ENCODE measurements at regions not wholly inside any gene's neighbourhood (a gene's known extent, or its start where the extent isn't known, plus 50 kb on each side); places are given as distances from the start of the nearest gene placed in this dataset.

- H3K27me3 ChIP-seq (ENCODE audit: control insufficient read depth in 2 of 2, insufficient read depth in 2 of 2, low read length in 2 of 2): no peaks in the 10 kb centered on the region
- no peaks in the 10 kb centered on the region for H3K36me3 ChIP-seq (ENCODE audit: control insufficient read depth, insufficient read depth, low read length)
- no peak overlapping the region for H2AFZ ChIP-seq (ENCODE audit: low read depth, low read length)
- no peaks in the 10 kb centered on the region for H3K79me2 ChIP-seq (ENCODE audit: control insufficient read depth, insufficient read depth, low read length)
- TF ChIP-seq, protein P1, sequence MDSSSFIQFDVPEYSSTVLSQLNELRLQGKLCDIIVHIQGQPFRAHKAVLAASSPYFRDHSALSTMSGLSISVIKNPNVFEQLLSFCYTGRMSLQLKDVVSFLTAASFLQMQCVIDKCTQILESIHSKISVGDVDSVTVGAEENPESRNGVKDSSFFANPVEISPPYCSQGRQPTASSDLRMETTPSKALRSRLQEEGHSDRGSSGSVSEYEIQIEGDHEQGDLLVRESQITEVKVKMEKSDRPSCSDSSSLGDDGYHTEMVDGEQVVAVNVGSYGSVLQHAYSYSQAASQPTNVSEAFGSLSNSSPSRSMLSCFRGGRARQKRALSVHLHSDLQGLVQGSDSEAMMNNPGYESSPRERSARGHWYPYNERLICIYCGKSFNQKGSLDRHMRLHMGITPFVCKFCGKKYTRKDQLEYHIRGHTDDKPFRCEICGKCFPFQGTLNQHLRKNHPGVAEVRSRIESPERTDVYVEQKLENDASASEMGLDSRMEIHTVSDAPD (CRISPR knock-in tag; IDR thresholded peaks at IDR 0.05): no peak
- TF ChIP-seq ELF2 (CRISPR knock-in tag; IDR thresholded peaks at IDR 0.05) (no peak), HMG20B (CRISPR knock-in tag; IDR thresholded peaks at IDR 0.05) (no peak), MAFF (IDR thresholded peaks at IDR 0.05; ENCODE audit: low read length) (no peak), SIN3A (IDR thresholded peaks at IDR 0.05; ENCODE audit: borderline replicate concordance in 2 of 2, control insufficient read depth in 1 of 2, low read depth in 2 of 2, low read length in 2 of 2) (no peak)
- TF ChIP-seq, protein P2, sequence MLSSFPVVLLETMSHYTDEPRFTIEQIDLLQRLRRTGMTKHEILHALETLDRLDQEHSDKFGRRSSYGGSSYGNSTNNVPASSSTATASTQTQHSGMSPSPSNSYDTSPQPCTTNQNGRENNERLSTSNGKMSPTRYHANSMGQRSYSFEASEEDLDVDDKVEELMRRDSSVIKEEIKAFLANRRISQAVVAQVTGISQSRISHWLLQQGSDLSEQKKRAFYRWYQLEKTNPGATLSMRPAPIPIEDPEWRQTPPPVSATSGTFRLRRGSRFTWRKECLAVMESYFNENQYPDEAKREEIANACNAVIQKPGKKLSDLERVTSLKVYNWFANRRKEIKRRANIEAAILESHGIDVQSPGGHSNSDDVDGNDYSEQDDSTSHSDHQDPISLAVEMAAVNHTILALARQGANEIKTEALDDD (IDR thresholded peaks at IDR 0.05): no peak
- H4K20me1 ChIP-seq (replicated peaks; ENCODE audit: control insufficient read depth, insufficient read depth, low read length): no peaks in the 10 kb centered on the region
- no peak for FAIRE-seq
- no peaks in the 10 kb centered on the region for H3K4me1 ChIP-seq (replicated peaks in 1 of 2; ENCODE audit: control insufficient read depth in 2 of 2, insufficient read depth in 2 of 2, low read length in 2 of 2)
- H3K9ac ChIP-seq (ENCODE audit: insufficient read depth in 1 of 2, low read depth in 2 of 2, low read length in 2 of 2): no peak overlapping the region
- no peaks in the 10 kb centered on the region; the same call in 1 of the 2 replicates for H3K9me3 ChIP-seq (replicated peaks; ENCODE audit: control insufficient read depth, insufficient read depth, low read depth, low read length)
- H3K4me3 ChIP-seq: no peak overlapping the region
- WGBS (ENCODE audit: insufficient coverage, low coverage, missing lambda C conversion rate): 0% methylated on average over 2 of the region's 2 CpGs
- H3K9me1 ChIP-seq (ENCODE audit: control insufficient read depth, insufficient read depth, low read length): no peaks in the 10 kb centered on the region
- no peak overlapping the region for H3K4me2 ChIP-seq (ENCODE audit: insufficient read depth, low read length)
- no TSS peak for BruUV-seq (replicated peaks)
- no peak overlapping the region for H3K27ac ChIP-seq (ENCODE audit: extremely low read depth, low read depth, low read length)
- CTCF ChIA-PET (ENCODE audit: low intra/inter-chr PET ratio): no interaction called here
- in situ Hi-C loops (cut with MboI): no loop called here
- ATAC-seq: no peak
- no peak for DNase-seq (ENCODE audit: extremely low read depth in 1 of 4, low spot score in 3 of 4)
- intact Hi-C loops (cut with micrococcal nuclease): no loop called here
- POLR2A ChIA-PET: interaction anchor here (0.6 kb wide), 1 partner anchor 945 kb away, joined by 3 read pairs; no protein-coding TSS in a partner anchor
Observed at GRCh38 chr4:130071746-130072145, 975.8 kb downstream of the C4orf33 start.
